ENCODE measurements at regions not wholly inside any gene's neighbourhood (a gene's known extent, or its start where the extent isn't known, plus 50 kb on each side); places are given as distances from the start of the nearest gene placed in this dataset.

GRCh38 chr13:26919732-26920131 lies 159.1 kb upstream of the GPR12 start:
- TF ChIP-seq CTCF (IDR thresholded peaks at IDR 0.05 in 2 of 3, conservative IDR thresholded peaks at IDR 0.05 in 1 of 3; ENCODE audit: insufficient read depth in 2 of 3, low read depth in 1 of 3, low read length in 3 of 3), result no peak
- TF ChIP-seq JUN (IDR thresholded peaks at IDR 0.05; ENCODE audit: borderline replicate concordance, low read depth, low read length), result no peak
- TF ChIP-seq JUN (CRISPR knock-in tag; IDR thresholded peaks at IDR 0.05; ENCODE audit: borderline replicate concordance), result no peak
- TF ChIP-seq MIER1 (IDR thresholded peaks at IDR 0.05; ENCODE audit: low read depth), result no peak
- TF ChIP-seq SIN3A (IDR thresholded peaks at IDR 0.05; ENCODE audit: borderline replicate concordance in 2 of 2, control insufficient read depth in 1 of 2, low read depth in 2 of 2, low read length in 2 of 2), result no peak

Data from K562 (cell line).